Chondrocyte (in vitro differentiated cells): ENCODE measurements at regions not wholly inside any gene's neighbourhood (a gene's known extent, or its start where the extent isn't known, plus 50 kb on each side); places are given as distances from the start of the nearest gene placed in this dataset.
A peak's percentile ranks its signal among the peaks of the same experiment; 100 is the strongest.

Source experiments
- DNase-seq: peaks from one replicate; pipeline ENCODE4 v3.0.0; 2021; ENCODE audit warnings: mixed read lengths, low spot score
- H3K27ac Mint-ChIP-seq: one replicate; pipeline ENCODE4 v1.8.0; 2021; ENCODE audit warnings: mild to moderate bottlenecking, moderate library complexity, mixed read lengths; ENCODE audit not compliant: unreplicated experiment
- H3K27me3 Mint-ChIP-seq: 2 replicates; pipeline ENCODE4 v1.8.0; 2021; ENCODE audit warnings: low read depth, mixed read lengths
- H3K36me3 Mint-ChIP-seq: 2 replicates; pipeline ENCODE4 v1.8.0; 2021; ENCODE audit warnings: low read depth, mixed read lengths
- H3K4me1 Mint-ChIP-seq: 2 replicates; pipeline ENCODE4 v1.8.0; 2021; ENCODE audit warnings: low read depth, mild to moderate bottlenecking, mixed read lengths
- H3K4me3 Mint-ChIP-seq: one replicate; pipeline ENCODE4 v1.8.0; 2021; ENCODE audit warnings: mild to moderate bottlenecking, moderate library complexity, mixed read lengths; ENCODE audit not compliant: unreplicated experiment
- H3K9me3 Mint-ChIP-seq: 2 replicates; pipeline ENCODE4 v1.8.0; 2021; ENCODE audit warnings: low read depth, mixed read lengths
- TF ChIP-seq, protein P1 (sequence below): fragments of 200-600 bp; sonication (generic); IDR thresholded peaks from 2 replicates; pipeline ENCODE4 v1.5.0; 2021; ENCODE audit warnings: antibody characterized with exemption, mild to moderate bottlenecking, moderate library complexity

GRCh38 chr1:24999906-25000305, 69.8 kb upstream of the RUNX3 start:
- TF ChIP-seq, protein P1, sequence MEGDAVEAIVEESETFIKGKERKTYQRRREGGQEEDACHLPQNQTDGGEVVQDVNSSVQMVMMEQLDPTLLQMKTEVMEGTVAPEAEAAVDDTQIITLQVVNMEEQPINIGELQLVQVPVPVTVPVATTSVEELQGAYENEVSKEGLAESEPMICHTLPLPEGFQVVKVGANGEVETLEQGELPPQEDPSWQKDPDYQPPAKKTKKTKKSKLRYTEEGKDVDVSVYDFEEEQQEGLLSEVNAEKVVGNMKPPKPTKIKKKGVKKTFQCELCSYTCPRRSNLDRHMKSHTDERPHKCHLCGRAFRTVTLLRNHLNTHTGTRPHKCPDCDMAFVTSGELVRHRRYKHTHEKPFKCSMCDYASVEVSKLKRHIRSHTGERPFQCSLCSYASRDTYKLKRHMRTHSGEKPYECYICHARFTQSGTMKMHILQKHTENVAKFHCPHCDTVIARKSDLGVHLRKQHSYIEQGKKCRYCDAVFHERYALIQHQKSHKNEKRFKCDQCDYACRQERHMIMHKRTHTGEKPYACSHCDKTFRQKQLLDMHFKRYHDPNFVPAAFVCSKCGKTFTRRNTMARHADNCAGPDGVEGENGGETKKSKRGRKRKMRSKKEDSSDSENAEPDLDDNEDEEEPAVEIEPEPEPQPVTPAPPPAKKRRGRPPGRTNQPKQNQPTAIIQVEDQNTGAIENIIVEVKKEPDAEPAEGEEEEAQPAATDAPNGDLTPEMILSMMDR = no peak
- no peaks in the 10 kb centered on the region for H3K27me3 Mint-ChIP-seq
- peaks cover 1% of the 10 kb centered on the region for H3K36me3 Mint-ChIP-seq
- no peak overlapping the region for H3K4me3 Mint-ChIP-seq
- H3K9me3 Mint-ChIP-seq = peaks cover 4% of the 10 kb centered on the region
- H3K4me1 Mint-ChIP-seq = peaks cover 16% of the 10 kb centered on the region
- H3K27ac Mint-ChIP-seq = no peak overlapping the region
- peak; percentile 53 for DNase-seq

DNA sequence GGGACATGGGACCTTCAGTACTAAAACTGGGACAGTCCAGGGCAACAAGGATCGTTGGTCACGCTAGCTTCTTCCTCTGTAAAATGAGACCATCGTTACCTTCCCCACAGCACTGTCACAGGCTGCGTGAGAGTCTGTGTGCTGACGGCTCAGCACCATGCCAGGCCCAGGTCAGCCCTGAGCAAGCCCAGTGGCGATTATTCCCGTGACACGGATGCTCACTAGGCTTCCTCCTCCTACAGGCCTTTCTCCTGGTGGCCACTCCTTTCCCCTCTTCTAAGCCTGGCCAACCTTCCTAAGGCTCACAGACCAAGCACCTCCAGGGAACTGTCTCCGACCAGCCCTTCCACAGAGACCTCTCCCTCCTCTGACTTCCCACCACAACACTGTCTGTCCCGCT, 69.3 kb upstream of the RUNX3 start:
- Mint-ChIP-seq H3K4me1 (peaks cover 11% of the 10 kb centered on the region), H3K9me3 (peaks cover 4% of the 10 kb centered on the region), H3K27ac (no peak overlapping the region), H3K36me3 (peaks cover 1% of the 10 kb centered on the region), H3K27me3 (no peaks in the 10 kb centered on the region), H3K4me3 (no peak overlapping the region)
- peak; percentile 55 for DNase-seq
- TF ChIP-seq, protein P1 = no peak

GRCh38 chr1:24998563-24999245, 68.6 kb upstream of the RUNX3 start:
- TF ChIP-seq, protein P1 = no peak
- Mint-ChIP-seq H3K36me3 (peaks cover 1% of the 10 kb centered on the region), H3K27ac (no peak overlapping the region), H3K4me3 (no peak overlapping the region), H3K9me3 (peaks cover 4% of the 10 kb centered on the region), H3K27me3 (no peaks in the 10 kb centered on the region), H3K4me1 (peaks cover 6% of the 10 kb centered on the region)
- DNase-seq = peak; percentile 65

- TF ChIP-seq, protein P1 = no peak
- Mint-ChIP-seq H3K9me3 (peaks cover 4% of the 10 kb centered on the region), H3K36me3 (peaks cover 1% of the 10 kb centered on the region), H3K27me3 (no peaks in the 10 kb centered on the region), H3K27ac (no peak overlapping the region), H3K4me3 (no peak overlapping the region), H3K4me1 (peaks cover 4% of the 10 kb centered on the region)
- peak; percentile 75 for DNase-seq
These were observed 67.2 kb upstream of the RUNX3 start for GRCh38 chr1:24996983-24997893.

- Mint-ChIP-seq H3K4me1 (peaks cover 8% of the 10 kb centered on the region), H3K27ac (no peak overlapping the region), H3K9me3 (peaks cover 8% of the 10 kb centered on the region)
These were observed 66.4 kb upstream of the RUNX3 start for GRCh38 chr1:24996456-24996855.

More at GRCh38 chr1:24996456-24996855, 66.4 kb upstream of the RUNX3 start:
- Mint-ChIP-seq H3K36me3 (peaks cover 1% of the 10 kb centered on the region), H3K4me3 (no peak overlapping the region), H3K27me3 (no peaks in the 10 kb centered on the region)
- TF ChIP-seq, protein P1 = no peak
- DNase-seq = peak; percentile 56
